ENCODE measurements at regions not wholly inside any gene's neighbourhood (a gene's known extent, or its start where the extent isn't known, plus 50 kb on each side); places are given as distances from the start of the nearest gene placed in this dataset.

DNA sequence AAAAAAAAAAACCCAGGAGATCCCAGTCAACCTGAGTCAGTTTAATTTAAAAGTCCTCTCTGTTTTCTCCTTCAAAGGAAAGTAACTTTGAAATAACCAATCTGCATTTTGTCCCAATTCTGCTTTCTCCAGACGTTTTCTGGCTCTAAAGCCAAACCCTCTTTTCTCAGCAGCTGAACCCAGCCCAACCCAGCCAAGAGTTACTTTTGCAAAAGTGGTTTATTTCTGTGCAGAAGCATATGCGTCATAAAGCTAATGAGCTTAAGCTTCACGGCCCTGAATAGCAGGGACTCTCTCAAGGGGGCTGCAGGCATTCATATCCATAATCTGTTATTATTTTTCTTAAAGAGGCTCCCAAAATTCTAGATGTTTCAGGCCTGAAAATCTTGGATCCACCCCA lies 176.6 kb downstream of the GALC start:
- Histone ChIP-seq H3K9me3 (ENCODE audit: control insufficient read depth, insufficient read depth, low read length) (peaks cover 15% of the 10 kb centered on the region), H3K27ac (ENCODE audit: insufficient read depth, low read length) (no peak overlapping the region), H3K18ac (ENCODE audit: low read depth, low read length) (no peak overlapping the region), H2AK9ac (replicated peaks; ENCODE audit: low read depth, low read length, poor library complexity) (no peak overlapping the region), H4K20me1 (ENCODE audit: insufficient read depth, low read length) (no peaks in the 10 kb centered on the region), H2BK120ac (ENCODE audit: low read depth, low read length) (no peak overlapping the region), H3K4ac (ENCODE audit: low read depth, low read length) (no peak overlapping the region), H2BK20ac (ENCODE audit: low read depth, low read length) (no peak overlapping the region), H3K36me3 (ENCODE audit: control insufficient read depth, insufficient read depth, low read length) (no peaks in the 10 kb centered on the region), H4K5ac (ENCODE audit: low read depth, low read length) (no peak overlapping the region), H3K27me3 (ENCODE audit: control insufficient read depth, insufficient read depth, low read length) (no peaks in the 10 kb centered on the region), H3K4me2 (ENCODE audit: low read depth, low read length) (no peak overlapping the region), H3K4me3 (ENCODE audit: insufficient read depth, low read depth, low read length) (no peak overlapping the region), H2BK15ac (ENCODE audit: low read depth, low read length) (no peak overlapping the region), H3K79me1 (ENCODE audit: low read depth in 1 of 2, low read length in 2 of 2) (no peaks in the 10 kb centered on the region), H3K9me1 (ENCODE audit: insufficient read depth, low read length) (no peaks in the 10 kb centered on the region), H4K8ac (ENCODE audit: low read depth in 2 of 2, low read length in 2 of 2) (no peak overlapping the region), H2BK5ac (ENCODE audit: low read depth, low read length, poor library complexity, severe bottlenecking) (no peak overlapping the region), H2AK5ac (ENCODE audit: low read depth, low read length) (no peak overlapping the region), H3K4me1 (ENCODE audit: control insufficient read depth, insufficient read depth, low read length) (no peaks in the 10 kb centered on the region), H2AFZ (replicated peaks; ENCODE audit: low read length, poor library complexity) (no peak overlapping the region), H3K14ac (replicated peaks; ENCODE audit: low read depth, low read length) (no peak overlapping the region), H3K56ac (ENCODE audit: extremely low read depth, insufficient read depth, low read length) (no peak overlapping the region), H3K9ac (ENCODE audit: low read depth, low read length) (no peak overlapping the region), H4K91ac (ENCODE audit: insufficient read depth, low read depth, low read length) (no peak overlapping the region), H3K23ac (ENCODE audit: low read depth, low read length) (no peak overlapping the region)
- ChIA-PET CTCF (no interaction called here), POLR2A (ENCODE audit: unreplicated experiment) (no interaction called here)
- no CpG with 5 or more reads among the region's 3 CpGs for WGBS, 2 experiments (ENCODE audit: extremely low coverage in 2 of 2, insufficient read length in 1 of 2)
- in situ Hi-C loops (cut with MboI; ENCODE audit: low sequenced_read_pairs) (no loop called here), dilution Hi-C loops (cut with HindIII; ENCODE audit: low sequenced_read_pairs, unreplicated experiment) (no loop called here), intact Hi-C loops (cut with micrococcal nuclease) (no loop called here)
- DNase-seq (no peak), ATAC-seq (ENCODE audit: low read depth) (no peak)
- TF ChIP-seq, protein P1, sequence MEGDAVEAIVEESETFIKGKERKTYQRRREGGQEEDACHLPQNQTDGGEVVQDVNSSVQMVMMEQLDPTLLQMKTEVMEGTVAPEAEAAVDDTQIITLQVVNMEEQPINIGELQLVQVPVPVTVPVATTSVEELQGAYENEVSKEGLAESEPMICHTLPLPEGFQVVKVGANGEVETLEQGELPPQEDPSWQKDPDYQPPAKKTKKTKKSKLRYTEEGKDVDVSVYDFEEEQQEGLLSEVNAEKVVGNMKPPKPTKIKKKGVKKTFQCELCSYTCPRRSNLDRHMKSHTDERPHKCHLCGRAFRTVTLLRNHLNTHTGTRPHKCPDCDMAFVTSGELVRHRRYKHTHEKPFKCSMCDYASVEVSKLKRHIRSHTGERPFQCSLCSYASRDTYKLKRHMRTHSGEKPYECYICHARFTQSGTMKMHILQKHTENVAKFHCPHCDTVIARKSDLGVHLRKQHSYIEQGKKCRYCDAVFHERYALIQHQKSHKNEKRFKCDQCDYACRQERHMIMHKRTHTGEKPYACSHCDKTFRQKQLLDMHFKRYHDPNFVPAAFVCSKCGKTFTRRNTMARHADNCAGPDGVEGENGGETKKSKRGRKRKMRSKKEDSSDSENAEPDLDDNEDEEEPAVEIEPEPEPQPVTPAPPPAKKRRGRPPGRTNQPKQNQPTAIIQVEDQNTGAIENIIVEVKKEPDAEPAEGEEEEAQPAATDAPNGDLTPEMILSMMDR (conservative IDR thresholded peaks at IDR 0.05; ENCODE audit: low read depth, low read length) = no peak
- TF ChIP-seq BHLHE40 (IDR thresholded peaks at IDR 0.05; ENCODE audit: low read depth, low read length) (no peak), MAFK (IDR thresholded peaks at IDR 0.05; ENCODE audit: low read depth, low read length) (no peak), RCOR1 (IDR thresholded peaks at IDR 0.05; ENCODE audit: insufficient replicate concordance, low read length) (no peak), POLR2A (IDR thresholded peaks at IDR 0.05; ENCODE audit: low read depth, low read length) (no peak), MAZ (IDR thresholded peaks at IDR 0.05; ENCODE audit: borderline replicate concordance, low read depth, low read length) (no peak), MXI1 (IDR thresholded peaks at IDR 0.05; ENCODE audit: borderline replicate concordance, low read depth, low read length) (no peak), NFE2L2 (IDR thresholded peaks at IDR 0.05; ENCODE audit: low read depth, low read length) (no peak), RFX5 (IDR thresholded peaks at IDR 0.05; ENCODE audit: low read depth, low read length) (no peak)
- TF ChIP-seq, protein P2, sequence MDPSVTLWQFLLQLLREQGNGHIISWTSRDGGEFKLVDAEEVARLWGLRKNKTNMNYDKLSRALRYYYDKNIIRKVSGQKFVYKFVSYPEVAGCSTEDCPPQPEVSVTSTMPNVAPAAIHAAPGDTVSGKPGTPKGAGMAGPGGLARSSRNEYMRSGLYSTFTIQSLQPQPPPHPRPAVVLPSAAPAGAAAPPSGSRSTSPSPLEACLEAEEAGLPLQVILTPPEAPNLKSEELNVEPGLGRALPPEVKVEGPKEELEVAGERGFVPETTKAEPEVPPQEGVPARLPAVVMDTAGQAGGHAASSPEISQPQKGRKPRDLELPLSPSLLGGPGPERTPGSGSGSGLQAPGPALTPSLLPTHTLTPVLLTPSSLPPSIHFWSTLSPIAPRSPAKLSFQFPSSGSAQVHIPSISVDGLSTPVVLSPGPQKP (IDR thresholded peaks at IDR 0.05; ENCODE audit: borderline replicate concordance, low read depth, low read length) = no peak
- BruUV-seq (replicated peaks) = no TSS peak

Data from IMR-90 (cell line).